Left lung (tissue), 4 donors: ENCODE measurements at regions not wholly inside any gene's neighbourhood (a gene's known extent, or its start where the extent isn't known, plus 50 kb on each side); places are given as distances from the start of the nearest gene placed in this dataset.
A peak's percentile ranks its signal among the peaks of the same experiment; 100 is the strongest.

ENCODE experiments used
- ATAC-seq: fragments of 200-7000 bp; cut with Tn5 transposase; one replicate; pipeline ENCODE4 v1.9.1; 2020; ENCODE audit warnings: moderate library complexity
- DNase-seq, 4 donors: peaks; one replicate each; pipeline ENCODE4 v3.0.0-alpha.2; 2013 to 2020
- H3K27ac ChIP-seq, 2 donors: fragments of 200-600 bp; sonication (generic) in 1 of 2; one replicate each; pipeline versions ENCODE4 v1.5.0 to v1.8.0; 2020 to 2021
- H3K27me3 ChIP-seq, 2 donors: fragments of 200-600 bp; sonication (generic) in 1 of 2; one replicate each; pipeline versions ENCODE4 v1.5.0 to v1.8.0; 2020 to 2021
- H3K36me3 ChIP-seq, 2 donors: fragments of 200-600 bp; sonication (generic) in 1 of 2; one replicate each; pipeline versions ENCODE4 v1.5.0 to v1.8.0; 2020 to 2021
- H3K4me1 ChIP-seq, 2 donors: fragments of 200-600 bp; one replicate each; pipeline ENCODE4 v1.8.0; 2021
- H3K4me3 ChIP-seq, 2 donors: fragments of 200-600 bp; sonication (generic) in 1 of 2; one replicate each; pipeline versions ENCODE4 v1.5.0 to v1.8.0; 2020 to 2021; ENCODE audit warnings: mild to moderate bottlenecking in 1 of 2
- H3K9me3 ChIP-seq, 2 donors: fragments of 200-600 bp; sonication (generic) in 1 of 2; one replicate each; pipeline versions ENCODE4 v1.5.0 to v1.8.0; 2020 to 2021
- intact Hi-C, 2 donors: fragments of 100-400 bp; cut with DNase I; formaldehyde crosslinking; loops; one replicate each; pipeline versions ENCODE4 v1.11.2 to v1.14.2; 2022
- TF ChIP-seq, protein P1 (sequence below), 2 donors: fragments of 200-600 bp; sonication (generic) in 1 of 2; IDR thresholded peaks; one replicate each; pipeline versions ENCODE4 v1.5.0 to v1.8.0; 2021; ENCODE audit warnings: antibody characterized with exemption in 2 of 2
- donor health status: DM: no; HTN: yes; CAD: no.
- donor health status: DM: no; HTN: no; CAD: no.

DNA sequence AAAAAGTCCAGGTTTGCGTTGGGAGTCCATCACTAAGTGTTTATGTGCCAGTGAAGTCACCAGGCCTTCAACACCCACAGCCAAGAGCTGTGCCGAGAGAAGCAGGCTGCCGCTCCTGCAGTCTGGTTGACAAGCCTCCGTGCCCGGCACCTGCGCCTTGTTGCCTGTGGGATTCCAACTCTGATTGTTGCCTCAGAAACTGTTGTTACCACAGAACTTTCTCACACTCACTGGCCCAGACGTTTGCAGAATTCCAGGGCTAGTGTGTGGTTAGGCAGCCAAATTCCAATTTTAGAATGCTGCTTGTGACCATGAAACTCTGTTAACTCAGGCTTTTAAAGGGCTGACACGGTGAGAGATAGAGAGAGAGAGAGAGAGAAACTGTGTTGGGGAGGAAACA lies 119.5 kb upstream of the LIMCH1 start:
- Histone ChIP-seq H3K9me3 (no peaks in the 10 kb centered on the region), H3K27me3 (no peaks in the 10 kb centered on the region), H3K27ac (peak overlapping the region in 1 of 2 donors; percentile 50), H3K4me1 (peaks cover 6% of the 10 kb centered on the region in 2 donors), H3K4me3 (no peak overlapping the region), H3K36me3 (no peaks in the 10 kb centered on the region)
- DNase-seq (no peak), ATAC-seq (peak; percentile 70)
- TF ChIP-seq, protein P1, sequence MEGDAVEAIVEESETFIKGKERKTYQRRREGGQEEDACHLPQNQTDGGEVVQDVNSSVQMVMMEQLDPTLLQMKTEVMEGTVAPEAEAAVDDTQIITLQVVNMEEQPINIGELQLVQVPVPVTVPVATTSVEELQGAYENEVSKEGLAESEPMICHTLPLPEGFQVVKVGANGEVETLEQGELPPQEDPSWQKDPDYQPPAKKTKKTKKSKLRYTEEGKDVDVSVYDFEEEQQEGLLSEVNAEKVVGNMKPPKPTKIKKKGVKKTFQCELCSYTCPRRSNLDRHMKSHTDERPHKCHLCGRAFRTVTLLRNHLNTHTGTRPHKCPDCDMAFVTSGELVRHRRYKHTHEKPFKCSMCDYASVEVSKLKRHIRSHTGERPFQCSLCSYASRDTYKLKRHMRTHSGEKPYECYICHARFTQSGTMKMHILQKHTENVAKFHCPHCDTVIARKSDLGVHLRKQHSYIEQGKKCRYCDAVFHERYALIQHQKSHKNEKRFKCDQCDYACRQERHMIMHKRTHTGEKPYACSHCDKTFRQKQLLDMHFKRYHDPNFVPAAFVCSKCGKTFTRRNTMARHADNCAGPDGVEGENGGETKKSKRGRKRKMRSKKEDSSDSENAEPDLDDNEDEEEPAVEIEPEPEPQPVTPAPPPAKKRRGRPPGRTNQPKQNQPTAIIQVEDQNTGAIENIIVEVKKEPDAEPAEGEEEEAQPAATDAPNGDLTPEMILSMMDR (IDR thresholded peaks at IDR 0.05) = no peak
- intact Hi-C loops = no loop called here

- TF ChIP-seq, protein P1 (IDR thresholded peaks at IDR 0.05) = no peak
- no peaks in the 10 kb centered on the region for H3K9me3 ChIP-seq
- DNase-seq (no peak), ATAC-seq (no peak)
- H3K36me3 ChIP-seq = no peaks in the 10 kb centered on the region
- H3K4me1 ChIP-seq = peaks cover 6 to 9% of the 10 kb centered on the region in 2 donors
- intact Hi-C loops = no loop called here
- H3K27ac ChIP-seq = no peak overlapping the region
- H3K27me3 ChIP-seq = no peaks in the 10 kb centered on the region
- H3K4me3 ChIP-seq = no peak overlapping the region
Observed at GRCh38 chr4:41420541-41420940, 117.4 kb upstream of the LIMCH1 start.

DNA sequence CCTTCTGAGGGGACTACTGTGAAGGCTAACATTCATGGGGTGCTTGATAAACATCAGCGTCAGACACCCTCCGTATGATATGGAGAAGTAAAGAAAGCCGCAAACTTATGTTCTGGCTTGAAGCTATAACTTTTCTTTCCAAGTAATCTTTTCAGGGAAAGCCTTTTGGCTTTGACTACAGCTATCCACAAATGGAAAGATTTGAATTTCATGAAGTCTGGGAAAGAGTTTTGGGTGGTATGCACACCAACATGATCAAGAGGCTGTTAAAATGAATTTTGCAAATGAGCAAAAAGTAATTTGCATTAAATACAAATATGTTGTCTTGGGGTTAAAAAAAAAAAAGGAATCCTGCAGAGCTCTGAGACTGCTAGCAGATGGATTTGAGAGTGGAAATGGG lies 114.8 kb upstream of the LIMCH1 start:
- Histone ChIP-seq H3K27me3 (no peaks in the 10 kb centered on the region), H3K36me3 (no peaks in the 10 kb centered on the region), H3K9me3 (no peaks in the 10 kb centered on the region), H3K4me1 (peaks cover 25 to 30% of the 10 kb centered on the region in 2 donors), H3K27ac (no peak overlapping the region), H3K4me3 (no peak overlapping the region)
- intact Hi-C loops = no loop called here
- no peak for ATAC-seq
- TF ChIP-seq, protein P1 (IDR thresholded peaks at IDR 0.05) = no peak
- no peak for DNase-seq

GRCh38 chr4:41424522-41424921 lies 113.4 kb upstream of the LIMCH1 start:
- ATAC-seq (no peak), DNase-seq (no peak)
- H3K27ac ChIP-seq = no peak overlapping the region
- no peak overlapping the region for H3K4me3 ChIP-seq
- H3K27me3 ChIP-seq = no peaks in the 10 kb centered on the region
- H3K9me3 ChIP-seq = no peaks in the 10 kb centered on the region
- H3K36me3 ChIP-seq = no peaks in the 10 kb centered on the region
- intact Hi-C loops = no loop called here
- TF ChIP-seq, protein P1 (IDR thresholded peaks at IDR 0.05) = no peak
- peaks cover 25 to 35% of the 10 kb centered on the region in 2 donors for H3K4me1 ChIP-seq

- intact Hi-C loops = no loop called here
- DNase-seq = no peak
- ATAC-seq = no peak
- H3K4me1 ChIP-seq = peaks cover 29 to 41% of the 10 kb centered on the region in 2 donors
- H3K27ac ChIP-seq = no peak overlapping the region
- H3K27me3 ChIP-seq = no peaks in the 10 kb centered on the region
- H3K9me3 ChIP-seq = no peaks in the 10 kb centered on the region
- no peak overlapping the region for H3K4me3 ChIP-seq
- H3K36me3 ChIP-seq = no peaks in the 10 kb centered on the region
- TF ChIP-seq, protein P1 (IDR thresholded peaks at IDR 0.05) = no peak
Observed at GRCh38 chr4:41425650-41426049, 112.3 kb upstream of the LIMCH1 start.
